SJSA1 (cell line): ENCODE measurements at regions not wholly inside any gene's neighbourhood (a gene's known extent, or its start where the extent isn't known, plus 50 kb on each side); places are given as distances from the start of the nearest gene placed in this dataset.
A peak's percentile ranks its signal among the peaks of the same experiment; 100 is the strongest.

ENCODE experiments used
- DNase-seq, 2 experiments: peaks; one replicate each; pipeline ENCODE4 v3.0.0-alpha.2; 2015 to 2020; ENCODE audit warnings: low spot score in 2 of 2, low read depth in 1 of 2
- H3K27ac ChIP-seq: fragments of 250-450 bp; sonication (Bioruptor Pico); 2 replicates; pipeline ENCODE4 v1.5.1; 2020; ENCODE audit warnings: mild to moderate bottlenecking, moderate library complexity
- H3K27me3 ChIP-seq: fragments of 250-450 bp; sonication (Bioruptor Pico); replicated peaks from 2 replicates; pipeline ENCODE4 v1.5.1; 2020; ENCODE audit warnings: mild to moderate bottlenecking, moderate library complexity
- H3K36me3 ChIP-seq: fragments of 250-450 bp; sonication (Bioruptor Pico); 2 replicates; pipeline ENCODE4 v1.5.1; 2020; ENCODE audit warnings: mild to moderate bottlenecking
- H3K4me1 ChIP-seq: fragments of 250-450 bp; sonication (Bioruptor Pico); replicated peaks from 2 replicates; pipeline ENCODE4 v1.6.1; 2021; ENCODE audit warnings: mild to moderate bottlenecking
- H3K4me3 ChIP-seq: fragments of 250-450 bp; sonication (Bioruptor Pico); 2 replicates; pipeline ENCODE4 v1.5.1; 2020; ENCODE audit warnings: mild to moderate bottlenecking
- H3K9me3 ChIP-seq: fragments of 250-450 bp; sonication (Bioruptor Pico); replicated peaks from 2 replicates; pipeline ENCODE4 v1.5.1; 2020; ENCODE audit warnings: mild to moderate bottlenecking

DNA sequence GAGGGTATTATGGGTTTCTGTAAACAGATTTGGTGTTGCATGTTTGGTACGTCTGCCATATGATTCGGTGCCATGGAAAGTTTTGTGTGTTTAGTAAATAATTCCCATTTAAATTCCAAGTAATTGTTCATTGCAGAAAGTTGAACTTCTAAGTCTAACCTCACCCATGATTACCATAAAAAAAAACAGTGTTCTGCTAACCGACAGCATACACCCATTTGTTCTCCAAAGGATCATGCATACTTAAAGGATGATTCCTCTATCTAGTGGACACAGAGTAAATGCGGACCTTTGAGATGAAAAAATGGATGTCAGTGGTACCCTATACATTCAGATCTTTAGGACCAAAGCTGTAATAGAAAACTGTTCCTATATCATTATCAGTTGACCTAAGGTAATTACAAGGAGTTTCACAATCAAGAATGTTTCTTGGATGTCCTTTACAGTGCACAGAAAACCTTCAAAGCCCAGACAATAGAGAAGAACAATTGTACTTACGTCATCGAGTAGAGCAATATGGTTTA, 209.9 kb downstream of the CRPPA start:
- Histone ChIP-seq H3K27me3 (no peaks in the 10 kb centered on the region), H3K36me3 (no peaks in the 10 kb centered on the region), H3K4me3 (no peak overlapping the region), H3K4me1 (no peaks in the 10 kb centered on the region), H3K27ac (no peak overlapping the region), H3K9me3 (no peaks in the 10 kb centered on the region)
- DNase-seq = no peak

DNA sequence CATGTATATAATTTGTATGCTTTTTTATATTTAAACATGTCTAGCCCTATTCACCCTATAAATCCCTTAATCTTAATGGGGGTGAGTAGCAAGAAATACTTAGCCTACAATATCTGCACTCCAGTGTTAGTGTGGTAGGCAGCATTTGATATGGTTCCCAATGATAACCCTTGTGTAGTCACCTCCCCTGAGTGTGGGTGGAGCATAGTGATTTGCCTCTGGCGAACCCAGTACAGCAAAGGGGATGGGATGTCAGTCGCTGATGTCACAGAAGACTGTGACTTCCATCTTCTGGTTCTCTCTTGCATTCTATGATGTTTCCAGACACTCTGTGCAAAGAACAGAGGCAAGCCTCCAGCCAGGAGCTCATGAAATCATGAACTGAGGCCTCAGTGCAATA, 211.2 kb downstream of the CRPPA start:
- no peak for DNase-seq
- no peak overlapping the region for H3K4me3 ChIP-seq
- no peaks in the 10 kb centered on the region for H3K27me3 ChIP-seq
- H3K4me1 ChIP-seq = no peaks in the 10 kb centered on the region
- H3K9me3 ChIP-seq = no peaks in the 10 kb centered on the region
- no peaks in the 10 kb centered on the region for H3K36me3 ChIP-seq
- no peak overlapping the region for H3K27ac ChIP-seq

DNA sequence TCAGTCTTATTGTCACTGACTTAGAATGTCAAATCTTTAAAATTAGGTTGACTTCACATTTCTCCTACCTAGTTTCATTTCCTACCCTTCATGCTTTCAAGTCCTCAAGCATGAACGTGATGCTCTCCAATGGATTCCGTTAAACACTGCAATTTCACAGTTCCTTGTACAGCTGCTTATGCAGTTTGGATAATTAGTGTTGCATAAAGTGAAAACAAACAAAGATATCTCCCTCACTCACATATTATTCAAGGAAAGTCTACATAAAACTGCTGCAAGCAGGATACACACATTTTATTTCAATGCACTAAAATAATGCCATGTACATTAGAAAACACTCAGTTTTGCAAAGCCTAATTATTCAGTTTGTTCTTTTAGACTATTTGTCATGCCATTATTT, 214.0 kb downstream of the CRPPA start:
- no peaks in the 10 kb centered on the region for H3K36me3 ChIP-seq
- no peak overlapping the region for H3K4me3 ChIP-seq
- no peaks in the 10 kb centered on the region for H3K4me1 ChIP-seq
- no peak for DNase-seq
- no peak overlapping the region for H3K27ac ChIP-seq
- H3K9me3 ChIP-seq = no peaks in the 10 kb centered on the region; the same call in 1 of the 2 replicates
- H3K27me3 ChIP-seq = no peaks in the 10 kb centered on the region

DNA sequence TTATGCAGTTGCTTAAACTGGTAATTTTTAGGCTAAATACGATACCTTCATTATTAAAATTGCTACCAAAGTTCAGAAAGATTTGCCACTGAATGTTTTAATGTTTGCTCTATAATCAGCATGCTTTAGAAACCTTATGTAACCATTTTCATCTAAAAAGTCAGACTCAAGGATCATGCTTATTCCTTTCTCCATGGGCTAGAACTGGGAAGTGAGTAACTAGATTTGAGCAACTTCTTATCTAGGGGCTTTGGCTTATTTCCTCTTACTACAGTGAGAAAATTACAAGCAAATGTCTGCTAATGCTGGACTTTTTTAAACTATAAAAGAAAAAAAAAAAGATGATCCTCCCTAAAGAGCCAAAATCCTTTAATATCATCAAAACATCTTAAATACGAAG, 215.9 kb downstream of the CRPPA start:
- H3K9me3 ChIP-seq = no peaks in the 10 kb centered on the region; the same call in 1 of the 2 replicates
- H3K36me3 ChIP-seq = no peaks in the 10 kb centered on the region
- H3K4me3 ChIP-seq = no peak overlapping the region
- H3K27ac ChIP-seq = no peak overlapping the region
- H3K4me1 ChIP-seq = no peaks in the 10 kb centered on the region
- DNase-seq = no peak
- H3K27me3 ChIP-seq = no peaks in the 10 kb centered on the region

DNA sequence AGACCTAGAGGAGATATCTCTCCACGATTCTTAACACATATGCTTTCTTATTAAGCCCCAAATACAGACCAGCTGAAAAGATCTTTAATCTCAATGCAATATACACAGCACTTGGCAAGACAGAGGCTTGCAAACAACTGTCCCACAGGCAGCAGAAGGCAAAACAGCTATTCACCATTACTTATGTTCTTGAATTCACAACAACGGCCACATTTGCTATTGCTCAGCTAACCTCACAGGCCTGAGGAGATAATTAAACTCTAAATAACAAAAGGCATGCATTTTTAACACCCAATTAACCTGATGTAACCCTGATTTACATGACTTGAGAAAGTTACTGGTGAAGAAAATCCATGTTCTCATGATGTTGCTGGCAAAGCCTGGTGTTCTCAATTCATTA, 216.4 kb downstream of the CRPPA start:
- H3K9me3 ChIP-seq = no peaks in the 10 kb centered on the region; the same call in 1 of the 2 replicates
- H3K36me3 ChIP-seq = no peaks in the 10 kb centered on the region
- no peaks in the 10 kb centered on the region for H3K4me1 ChIP-seq
- no peaks in the 10 kb centered on the region for H3K27me3 ChIP-seq
- H3K4me3 ChIP-seq = no peak overlapping the region
- H3K27ac ChIP-seq = no peak overlapping the region
- DNase-seq = no peak

DNA sequence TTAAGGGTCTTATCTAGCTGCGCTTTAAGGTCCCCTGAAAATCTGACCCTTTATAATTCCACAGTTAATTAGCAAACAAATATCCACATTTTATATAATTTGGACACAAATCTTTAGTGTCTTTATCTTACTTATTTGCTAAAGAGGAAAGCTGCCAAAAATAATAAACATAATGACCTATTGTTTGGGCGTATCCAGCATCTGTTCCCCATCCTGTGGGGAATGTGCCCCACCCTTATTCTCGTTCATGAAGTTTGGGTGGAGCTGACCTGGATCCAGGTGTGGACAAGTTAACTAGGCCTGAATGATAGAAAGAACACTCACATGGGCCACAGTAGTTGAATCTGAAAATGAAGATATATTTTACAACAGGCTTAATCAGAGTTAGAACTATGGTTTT, 218.3 kb downstream of the CRPPA start:
- H3K4me1 ChIP-seq = no peaks in the 10 kb centered on the region
- H3K36me3 ChIP-seq = no peaks in the 10 kb centered on the region
- no peak overlapping the region for H3K4me3 ChIP-seq
- no peak overlapping the region for H3K27ac ChIP-seq
- DNase-seq = no peak
- H3K9me3 ChIP-seq = no peaks in the 10 kb centered on the region; the same call in 1 of the 2 replicates
- H3K27me3 ChIP-seq = no peaks in the 10 kb centered on the region

DNA sequence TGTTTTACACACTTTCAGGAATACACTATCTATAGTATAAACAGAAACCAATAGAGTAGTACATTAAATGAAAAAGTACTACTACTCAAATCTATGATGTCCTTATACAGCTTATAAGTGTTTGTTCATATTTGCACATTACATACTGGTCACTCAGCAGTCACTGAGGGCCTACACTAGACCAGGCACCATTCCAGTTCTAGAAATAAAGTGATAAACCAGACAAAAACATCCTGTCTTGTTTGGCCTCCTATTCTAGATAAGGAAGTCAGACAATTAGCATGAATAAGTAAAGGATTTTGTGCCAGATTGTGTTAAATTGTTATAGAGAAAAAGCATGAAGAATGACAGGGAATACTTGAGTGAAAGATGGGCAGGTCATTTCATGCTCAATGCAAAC, 219.0 kb downstream of the CRPPA start:
- Histone ChIP-seq H3K4me3 (no peak overlapping the region), H3K27ac (no peak overlapping the region), H3K9me3 (no peaks in the 10 kb centered on the region; the same call in 1 of the 2 replicates), H3K27me3 (no peaks in the 10 kb centered on the region), H3K36me3 (no peaks in the 10 kb centered on the region), H3K4me1 (no peaks in the 10 kb centered on the region)
- DNase-seq = no peak

DNA sequence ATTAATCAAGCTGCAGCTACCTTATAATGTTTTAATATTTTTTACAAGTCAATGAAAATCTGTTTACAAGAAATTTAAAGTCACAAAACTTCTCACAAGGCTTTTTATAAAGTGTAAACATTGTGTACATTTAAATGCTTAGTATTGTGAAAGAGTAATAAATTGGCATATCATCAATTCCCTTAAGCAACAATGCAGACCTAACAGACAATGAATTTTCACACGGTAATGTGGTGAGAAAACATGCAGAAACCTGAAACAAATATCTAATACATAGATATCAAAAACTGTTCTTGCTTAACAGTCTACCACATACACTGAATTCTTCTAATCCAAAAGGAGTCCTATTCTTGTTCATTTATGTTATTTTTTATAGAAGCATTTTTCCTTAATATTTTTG, 220.7 kb downstream of the CRPPA start:
- no peaks in the 10 kb centered on the region for H3K4me1 ChIP-seq
- no peaks in the 10 kb centered on the region; the same call in 1 of the 2 replicates for H3K9me3 ChIP-seq
- H3K27ac ChIP-seq = no peak overlapping the region
- no peaks in the 10 kb centered on the region for H3K27me3 ChIP-seq
- no peaks in the 10 kb centered on the region for H3K36me3 ChIP-seq
- no peak overlapping the region for H3K4me3 ChIP-seq
- DNase-seq = no peak

DNA sequence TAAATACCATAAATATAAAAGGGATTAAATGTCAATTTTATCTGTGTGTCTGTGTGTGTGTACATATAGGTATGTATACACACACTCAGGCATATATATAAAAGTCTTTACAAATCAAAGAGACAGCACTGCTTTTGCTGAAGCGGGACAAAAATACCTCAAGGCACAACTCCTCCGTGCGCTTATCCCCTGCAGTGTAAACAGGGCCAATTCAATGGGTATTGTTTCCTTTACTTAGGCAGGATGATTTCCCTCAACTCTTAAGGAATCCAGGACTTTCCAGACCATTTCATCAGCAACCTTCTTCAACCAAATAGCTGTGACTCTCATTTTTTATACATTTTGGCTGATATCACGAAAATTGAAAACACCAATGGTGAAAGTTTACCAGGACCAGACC, 227.7 kb downstream of the CRPPA start:
- Histone ChIP-seq H3K27me3 (no peaks in the 10 kb centered on the region), H3K4me3 (no peak overlapping the region), H3K36me3 (no peaks in the 10 kb centered on the region), H3K9me3 (no peaks in the 10 kb centered on the region), H3K4me1 (peaks cover 7% of the 10 kb centered on the region; the same call in 1 of the 2 replicates), H3K27ac (peak overlapping the region; percentile 45)
- peak in 1 of 2 experiments; percentile 12 for DNase-seq

DNA sequence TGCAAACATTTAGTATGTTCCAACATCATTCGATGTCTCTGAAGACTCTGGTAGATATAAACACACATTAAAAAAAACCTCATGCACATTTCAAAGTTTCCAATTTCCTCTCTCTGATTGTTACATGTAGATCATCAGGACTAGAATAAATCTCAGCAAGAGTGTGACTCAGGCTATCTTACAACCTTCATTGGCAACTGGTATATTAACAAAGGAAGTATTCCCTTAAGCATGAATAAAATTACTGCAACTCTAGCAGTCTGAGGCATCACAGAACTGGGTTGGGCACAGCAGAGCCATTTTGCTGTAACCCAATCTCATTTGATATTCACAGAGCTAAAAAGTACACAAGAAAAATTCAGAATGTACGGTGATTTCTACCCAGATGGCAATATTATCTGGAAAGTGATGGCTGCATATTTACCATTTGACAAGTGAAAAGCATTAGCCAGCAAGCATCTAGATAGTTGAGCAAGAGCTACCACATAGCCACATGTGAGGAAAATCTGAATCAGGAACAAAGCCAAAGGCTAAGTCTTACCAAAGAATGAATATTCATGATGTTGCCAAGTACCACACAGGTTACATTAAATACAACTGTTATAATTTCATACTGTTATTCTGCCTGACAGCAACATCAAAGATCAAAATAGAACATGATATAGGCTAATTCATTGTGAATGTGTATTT, 232.2 kb downstream of the CRPPA start:
- H3K27ac ChIP-seq = no peak overlapping the region
- DNase-seq = no peak
- no peak overlapping the region for H3K4me3 ChIP-seq
- peaks cover 4% of the 10 kb centered on the region; the same call in 1 of the 2 replicates for H3K4me1 ChIP-seq
- H3K36me3 ChIP-seq = no peaks in the 10 kb centered on the region
- no peaks in the 10 kb centered on the region for H3K27me3 ChIP-seq
- H3K9me3 ChIP-seq = no peaks in the 10 kb centered on the region

DNA sequence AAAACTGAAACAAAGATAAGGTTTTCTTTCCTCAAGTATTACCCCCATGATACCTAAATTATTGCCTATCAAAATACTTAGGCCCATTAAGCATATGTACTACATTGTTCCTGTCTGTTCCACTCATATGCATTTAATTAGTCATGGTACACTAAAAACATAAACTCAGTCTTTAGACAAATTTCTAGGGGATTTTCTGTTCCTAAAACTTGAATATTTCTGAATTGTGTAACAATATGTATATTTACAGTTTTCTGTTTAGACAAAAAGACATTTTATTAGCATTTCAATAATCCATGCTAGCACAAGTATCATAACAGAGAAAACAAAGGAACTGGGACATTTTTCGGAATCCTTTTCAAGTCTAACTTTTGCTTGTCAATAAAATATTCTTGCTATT, 234.2 kb downstream of the CRPPA start:
- no peak for DNase-seq
- Histone ChIP-seq H3K9me3 (no peaks in the 10 kb centered on the region), H3K27me3 (no peaks in the 10 kb centered on the region), H3K4me1 (no peaks in the 10 kb centered on the region), H3K27ac (no peak overlapping the region), H3K36me3 (no peaks in the 10 kb centered on the region), H3K4me3 (no peak overlapping the region)

DNA sequence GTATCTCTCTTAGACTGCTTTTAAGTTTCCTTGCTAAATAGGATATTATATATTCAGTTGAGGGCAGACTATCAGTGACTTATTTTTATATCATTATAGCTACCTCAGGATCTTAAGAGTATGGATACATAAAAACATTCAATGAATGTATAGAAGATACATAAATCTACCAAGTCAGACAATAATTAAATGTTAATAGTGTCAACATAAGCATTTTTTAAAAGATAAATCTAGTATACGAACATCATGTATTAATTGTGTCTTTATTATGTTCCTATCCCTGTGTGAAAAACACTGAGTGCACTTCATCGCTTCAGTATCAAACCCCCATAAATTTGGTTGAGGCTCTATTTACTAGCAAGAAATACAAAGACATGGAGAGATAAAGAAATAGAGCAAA, 242.8 kb downstream of the CRPPA start:
- Histone ChIP-seq H3K4me3 (no peak overlapping the region), H3K4me1 (no peaks in the 10 kb centered on the region), H3K36me3 (no peaks in the 10 kb centered on the region), H3K9me3 (no peaks in the 10 kb centered on the region), H3K27ac (no peak overlapping the region), H3K27me3 (no peaks in the 10 kb centered on the region)
- DNase-seq = no peak

DNA sequence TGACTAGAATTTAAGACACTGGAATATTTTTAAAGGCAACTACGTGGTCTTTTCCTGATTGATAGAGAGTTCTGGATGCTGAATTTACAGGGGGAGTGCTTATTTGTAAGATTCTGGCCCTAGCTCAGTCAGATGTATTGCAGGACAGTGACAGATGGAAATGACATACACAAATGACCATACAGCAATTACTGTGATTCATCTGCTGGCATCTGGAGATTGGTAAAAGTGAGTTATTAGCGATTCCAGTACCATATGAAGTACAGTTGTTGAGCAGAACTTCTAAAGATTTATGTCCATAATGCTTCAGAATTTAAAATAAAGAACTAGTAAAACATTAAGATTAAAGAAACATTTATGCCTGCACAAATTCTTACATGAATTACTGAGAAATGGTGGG, 243.2 kb downstream of the CRPPA start:
- Histone ChIP-seq H3K4me3 (no peak overlapping the region), H3K27me3 (no peaks in the 10 kb centered on the region), H3K4me1 (no peaks in the 10 kb centered on the region), H3K9me3 (no peaks in the 10 kb centered on the region), H3K27ac (no peak overlapping the region), H3K36me3 (no peaks in the 10 kb centered on the region)
- DNase-seq = no peak

DNA sequence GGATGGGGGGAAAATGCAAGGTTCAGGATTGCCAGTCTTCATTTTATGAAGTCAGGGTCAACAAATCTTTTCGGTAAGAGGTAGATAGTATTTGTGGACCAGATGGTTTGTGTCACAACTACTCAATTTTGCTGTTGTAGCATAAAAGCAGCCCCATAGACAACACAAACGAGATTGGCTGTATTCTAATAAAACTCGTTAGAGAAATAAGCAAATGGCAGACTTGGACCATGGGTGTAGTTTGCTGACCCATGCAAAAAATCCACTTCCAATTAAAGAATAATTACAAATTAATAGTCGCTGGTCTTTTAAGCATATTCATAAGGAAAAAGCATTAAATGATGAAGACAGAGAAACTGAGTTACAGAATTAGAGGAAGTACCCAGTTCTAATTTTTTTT, 247.1 kb downstream of the CRPPA start:
- H3K4me1 ChIP-seq = no peaks in the 10 kb centered on the region
- no peaks in the 10 kb centered on the region for H3K9me3 ChIP-seq
- DNase-seq = no peak
- H3K36me3 ChIP-seq = no peaks in the 10 kb centered on the region
- H3K27me3 ChIP-seq = no peaks in the 10 kb centered on the region
- H3K27ac ChIP-seq = no peak overlapping the region
- no peak overlapping the region for H3K4me3 ChIP-seq

DNA sequence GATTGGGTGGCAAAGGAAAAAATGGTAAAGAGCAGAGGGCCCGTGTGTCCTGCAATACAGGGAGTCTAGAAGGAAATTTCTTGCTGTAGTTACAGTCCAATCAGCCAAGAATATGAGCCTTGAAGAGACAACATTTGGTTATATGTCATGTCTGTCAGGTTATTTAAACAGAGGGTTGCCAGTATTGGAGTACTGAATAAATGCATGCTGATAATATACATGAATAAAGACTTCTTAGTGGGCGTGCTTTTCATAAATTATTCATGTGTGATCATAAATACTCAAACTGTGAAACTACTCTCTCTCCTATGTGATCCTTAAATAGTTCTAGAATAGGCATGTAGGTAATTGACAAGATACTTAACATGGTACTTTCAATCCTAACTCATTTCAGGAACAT, 249.0 kb downstream of the CRPPA start:
- no peaks in the 10 kb centered on the region for H3K36me3 ChIP-seq
- H3K27me3 ChIP-seq = no peaks in the 10 kb centered on the region
- no peak overlapping the region for H3K4me3 ChIP-seq
- H3K27ac ChIP-seq = no peak overlapping the region
- no peaks in the 10 kb centered on the region for H3K9me3 ChIP-seq
- DNase-seq = no peak
- no peaks in the 10 kb centered on the region for H3K4me1 ChIP-seq
